AG10803 (cell line): ENCODE measurements at regions not wholly inside any gene's neighbourhood (a gene's known extent, or its start where the extent isn't known, plus 50 kb on each side); places are given as distances from the start of the nearest gene placed in this dataset.

Source experiments
- DNase-seq: peaks from one replicate; pipeline ENCODE4 v3.0.0; 2010; ENCODE audit warnings: low read depth
- H3K4me3 ChIP-seq: 2 replicates; pipeline ENCODE4 v1.5.1; 2011; ENCODE audit warnings: mild to moderate bottlenecking, low read length, control low read depth
- TF ChIP-seq, protein P1 (sequence below): conservative IDR thresholded peaks from 2 replicates; pipeline ENCODE4 v1.5.1; 2011; ENCODE audit warnings: mild to moderate bottlenecking, low read length, control low read depth, inconsistent platforms

DNA sequence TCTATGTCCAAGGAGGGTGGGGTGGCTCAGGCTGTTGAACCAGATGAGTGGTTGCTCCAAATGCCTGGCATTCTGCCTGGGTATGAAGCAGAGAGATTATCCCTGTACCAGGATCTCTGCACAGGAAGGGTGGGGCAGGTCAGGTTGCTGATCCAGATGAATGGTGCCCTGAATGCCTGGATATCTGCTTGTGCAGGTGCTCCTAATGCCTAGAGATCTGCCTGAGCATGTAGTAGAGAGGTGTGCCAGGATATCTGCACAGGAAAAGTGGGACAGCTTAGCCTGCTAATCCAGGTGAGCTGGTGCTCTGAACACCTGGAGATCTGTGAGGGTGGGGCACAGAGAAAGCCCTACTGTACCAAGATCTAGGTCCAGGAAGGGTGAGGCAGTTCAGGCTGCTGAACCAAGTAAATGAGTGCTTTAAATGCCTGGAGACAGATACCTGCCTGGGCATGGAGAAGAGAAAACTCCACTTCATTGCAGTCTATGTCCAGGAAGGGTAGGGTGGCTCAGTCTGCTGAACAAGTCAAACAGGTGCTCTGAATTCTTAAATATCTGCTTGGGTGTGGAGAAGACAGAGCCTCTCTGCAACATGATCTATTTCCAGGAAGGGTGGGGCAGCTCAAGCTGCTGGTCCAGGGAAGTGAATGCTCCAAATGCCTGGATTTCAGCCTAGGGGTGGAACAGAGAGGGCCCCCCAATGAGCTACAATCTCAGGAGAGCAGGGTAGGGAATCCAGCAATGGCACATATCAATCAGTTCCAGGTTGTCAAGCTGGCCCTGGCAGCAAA, 189.4 kb upstream of the DMRTA1 start:
- DNase-seq, result no peak
- TF ChIP-seq, protein P1, sequence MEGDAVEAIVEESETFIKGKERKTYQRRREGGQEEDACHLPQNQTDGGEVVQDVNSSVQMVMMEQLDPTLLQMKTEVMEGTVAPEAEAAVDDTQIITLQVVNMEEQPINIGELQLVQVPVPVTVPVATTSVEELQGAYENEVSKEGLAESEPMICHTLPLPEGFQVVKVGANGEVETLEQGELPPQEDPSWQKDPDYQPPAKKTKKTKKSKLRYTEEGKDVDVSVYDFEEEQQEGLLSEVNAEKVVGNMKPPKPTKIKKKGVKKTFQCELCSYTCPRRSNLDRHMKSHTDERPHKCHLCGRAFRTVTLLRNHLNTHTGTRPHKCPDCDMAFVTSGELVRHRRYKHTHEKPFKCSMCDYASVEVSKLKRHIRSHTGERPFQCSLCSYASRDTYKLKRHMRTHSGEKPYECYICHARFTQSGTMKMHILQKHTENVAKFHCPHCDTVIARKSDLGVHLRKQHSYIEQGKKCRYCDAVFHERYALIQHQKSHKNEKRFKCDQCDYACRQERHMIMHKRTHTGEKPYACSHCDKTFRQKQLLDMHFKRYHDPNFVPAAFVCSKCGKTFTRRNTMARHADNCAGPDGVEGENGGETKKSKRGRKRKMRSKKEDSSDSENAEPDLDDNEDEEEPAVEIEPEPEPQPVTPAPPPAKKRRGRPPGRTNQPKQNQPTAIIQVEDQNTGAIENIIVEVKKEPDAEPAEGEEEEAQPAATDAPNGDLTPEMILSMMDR, result no peak
- no peak overlapping the region for H3K4me3 ChIP-seq

DNA sequence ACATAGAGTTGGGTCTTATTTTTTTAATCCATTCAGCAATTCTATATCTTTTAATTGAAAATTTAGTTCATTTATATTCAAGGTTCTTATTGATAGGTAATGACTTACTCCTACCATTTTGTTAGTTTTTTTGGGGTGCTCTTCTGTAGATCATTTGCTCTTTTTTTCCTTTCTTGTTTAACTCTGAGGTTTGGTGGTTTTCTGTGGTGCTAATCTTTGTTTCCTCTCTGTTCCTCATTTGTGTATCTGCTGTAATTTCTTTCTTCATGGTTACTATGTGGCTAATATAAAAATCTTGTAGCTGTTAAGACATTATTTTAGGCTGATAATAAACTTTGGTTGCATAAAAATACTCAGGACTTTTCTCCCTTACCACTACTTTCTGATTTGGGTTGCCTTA, 181.6 kb upstream of the DMRTA1 start:
- TF ChIP-seq, protein P1, result no peak
- DNase-seq, result no peak
- H3K4me3 ChIP-seq, result no peak overlapping the region

DNA sequence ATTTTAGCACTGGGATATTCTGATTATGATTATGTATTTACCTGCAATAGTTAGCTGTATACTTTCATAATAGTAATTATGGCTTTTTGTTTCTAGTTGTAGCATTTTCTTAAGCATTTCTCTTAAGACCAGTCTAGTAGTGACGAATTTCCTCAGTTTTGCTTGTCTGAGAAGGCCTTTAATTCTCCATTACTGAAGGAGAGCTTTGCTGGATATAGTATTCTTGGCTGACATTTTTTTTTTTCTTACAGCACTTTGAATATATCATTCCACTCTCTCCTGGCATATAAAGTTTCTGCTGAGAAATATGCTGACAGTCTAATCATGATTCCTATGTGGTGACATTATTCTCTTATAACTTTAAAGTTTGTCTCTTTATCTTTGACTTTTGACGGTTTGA, 181.1 kb upstream of the DMRTA1 start:
- H3K4me3 ChIP-seq, result no peak overlapping the region
- DNase-seq, result no peak
- TF ChIP-seq, protein P1, result no peak

DNA sequence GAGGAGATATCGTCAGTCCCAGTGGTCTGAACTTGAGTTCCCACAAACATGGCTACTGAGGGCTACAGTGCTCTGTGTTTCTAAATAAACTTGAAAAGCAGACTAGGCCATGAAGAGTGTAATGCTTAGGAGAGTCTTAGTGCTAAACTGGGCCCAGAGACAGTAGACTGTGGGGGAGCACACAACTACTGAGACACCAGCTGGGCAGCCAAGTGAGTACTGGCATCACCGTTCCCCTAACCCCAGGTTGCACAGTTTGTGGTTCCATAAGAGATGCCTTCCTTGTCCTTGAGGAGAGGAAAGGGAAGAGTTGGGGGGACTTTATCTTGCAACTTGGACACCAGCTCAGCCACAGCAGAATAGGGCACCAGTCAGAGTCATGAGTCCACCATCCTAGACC, 172.1 kb upstream of the DMRTA1 start:
- DNase-seq, result no peak

DNA sequence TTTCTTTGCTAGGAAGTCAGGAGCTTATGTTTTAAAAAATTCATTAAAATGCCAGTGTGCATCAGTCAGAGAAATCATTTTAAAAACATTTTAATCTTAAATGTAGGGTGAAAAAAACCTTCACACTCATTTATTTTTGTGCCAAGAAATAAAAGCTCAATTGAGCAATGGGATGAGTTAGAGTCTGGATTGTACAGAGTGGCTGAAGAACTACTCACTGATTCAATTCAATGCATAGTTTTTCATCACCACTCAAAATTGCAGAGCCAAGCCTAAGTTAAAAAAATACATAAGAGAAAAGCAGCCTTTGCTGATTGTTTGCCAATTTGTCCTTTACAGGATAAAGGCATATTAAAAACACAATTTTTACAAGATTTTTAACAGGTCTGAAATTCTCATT, 168.2 kb upstream of the DMRTA1 start:
- DNase-seq, result peak; percentile 1
- H3K4me3 ChIP-seq, result no peak overlapping the region

More for the DNA sequence above, 172.1 kb upstream of the DMRTA1 start:
- TF ChIP-seq, protein P1, result no peak
- H3K4me3 ChIP-seq, result no peak overlapping the region

DNA sequence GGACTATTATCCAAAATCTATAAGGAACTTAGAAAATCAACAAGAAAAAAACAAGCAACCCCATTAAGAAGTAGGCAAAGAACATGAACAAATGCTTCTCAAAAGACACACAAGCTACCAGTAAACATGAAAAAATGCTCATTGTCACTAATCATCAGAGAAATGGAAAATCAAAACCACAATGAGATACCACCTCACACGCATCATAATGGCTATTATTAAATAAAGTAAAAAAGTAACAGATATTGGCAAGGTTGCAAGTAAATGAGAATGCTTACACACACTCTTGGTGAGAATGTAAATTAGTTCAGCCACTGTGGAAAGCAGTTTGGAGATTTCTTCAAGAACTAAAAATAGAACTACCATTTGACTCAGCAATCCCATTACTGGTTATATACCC, 167.0 kb upstream of the DMRTA1 start:
- no peak overlapping the region for H3K4me3 ChIP-seq
- no peak for DNase-seq
- TF ChIP-seq, protein P1, result no peak

More for the DNA sequence above, 168.2 kb upstream of the DMRTA1 start:
- TF ChIP-seq, protein P1, result no peak

DNA sequence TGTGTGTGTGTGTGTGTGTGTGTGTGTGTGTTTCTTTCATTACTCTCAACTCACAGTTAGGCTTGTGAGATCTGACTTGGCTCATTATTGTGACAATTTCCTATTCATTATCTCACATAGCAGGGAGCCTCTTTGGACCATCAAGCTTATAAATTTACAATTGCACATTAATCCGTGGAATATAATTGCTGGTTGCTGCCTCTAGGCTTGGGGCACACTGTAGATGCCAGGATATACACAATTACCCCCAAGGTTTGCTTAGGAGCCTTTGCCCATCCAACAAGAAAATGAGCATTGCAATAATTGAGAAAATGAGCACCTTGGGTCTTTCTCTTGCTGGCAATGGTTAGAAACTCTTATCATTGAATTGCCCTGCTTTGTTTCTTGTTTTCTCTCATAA, 161.6 kb upstream of the DMRTA1 start:
- DNase-seq, result no peak
- no peak overlapping the region for H3K4me3 ChIP-seq
- TF ChIP-seq, protein P1, result no peak
